Hematopoietic multipotent progenitor cell treated with erythropoietin and hydrocortisone succinate and interleukin-3 and kit ligand, for 4 days (in vitro differentiated cells): ENCODE measurements at regions not wholly inside any gene's neighbourhood (a gene's known extent, or its start where the extent isn't known, plus 50 kb on each side); places are given as distances from the start of the nearest gene placed in this dataset.

Experiments used
- DNase-seq: peaks from one replicate; pipeline ENCODE4 v3.0.0-alpha.2; 2015

GRCh38 chr5:153147891-153148623, 342.4 kb upstream of the GRIA1 start:
- DNase-seq, result peak; percentile 48

- DNase-seq, result no peak
Observed at GRCh38 chr5:153148624-153148976, 341.9 kb upstream of the GRIA1 start.

DNA sequence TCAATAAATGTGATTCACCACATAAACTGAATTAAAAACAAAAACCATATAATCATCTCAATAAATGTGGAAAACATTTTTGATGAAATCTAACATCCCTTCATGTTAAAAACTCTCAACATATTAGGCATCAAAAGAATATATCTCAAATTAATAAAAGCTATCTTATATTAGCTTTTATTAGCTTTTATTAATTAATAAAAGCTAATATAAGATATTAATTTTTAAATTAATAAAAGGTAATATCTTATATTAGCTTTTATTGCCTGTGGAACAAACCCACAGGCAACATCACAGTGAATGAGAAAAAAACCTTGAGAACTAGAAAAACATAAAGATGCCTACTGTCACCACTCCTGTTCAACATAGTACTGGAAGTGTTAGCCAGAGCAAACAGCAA, 338.9 kb upstream of the GRIA1 start:
- DNase-seq, result no peak

GRCh38 chr5:153153086-153153485, 337.4 kb upstream of the GRIA1 start:
- DNase-seq, result no peak

- no peak for DNase-seq
Observed at GRCh38 chr5:153157156-153157555, 333.3 kb upstream of the GRIA1 start.

DNA sequence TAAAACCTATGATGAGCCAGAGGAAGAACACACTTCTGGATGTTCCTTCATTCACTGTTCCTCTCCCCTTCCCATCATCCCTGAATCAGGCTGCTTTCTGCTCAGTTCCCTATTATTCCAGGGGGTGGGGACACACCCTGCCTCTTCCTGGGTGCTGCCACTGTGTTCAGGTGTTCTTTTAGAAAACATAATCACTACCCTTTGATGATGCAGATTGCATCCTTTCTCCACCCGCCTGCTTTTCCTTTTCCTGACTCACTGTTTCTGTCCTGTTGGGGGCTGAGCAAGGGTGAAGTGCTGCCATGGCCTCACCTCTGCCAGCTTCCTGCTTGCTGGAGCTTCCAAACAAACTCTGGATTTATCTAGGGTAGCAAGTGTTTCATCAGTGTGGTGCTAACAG, 331.9 kb upstream of the GRIA1 start:
- DNase-seq, result no peak

DNA sequence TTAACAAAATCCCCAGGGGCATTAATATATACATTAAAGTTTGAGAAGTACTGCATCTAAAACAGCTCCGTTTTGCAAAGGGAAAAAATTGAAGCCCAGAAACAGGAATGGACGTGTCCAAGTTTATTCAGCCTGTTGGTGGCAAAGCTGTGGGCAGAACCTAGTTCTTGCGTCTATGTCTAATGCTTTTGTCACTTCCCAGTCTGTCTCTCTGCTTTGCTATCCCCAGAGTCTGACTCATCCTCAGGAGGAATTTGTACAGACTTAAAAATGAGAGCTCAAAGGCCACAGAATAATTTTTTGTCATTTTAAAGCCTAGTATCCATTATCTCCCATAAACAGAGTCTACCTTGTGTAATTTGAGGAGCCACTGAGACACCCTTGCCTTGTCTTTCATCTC, 330.9 kb upstream of the GRIA1 start:
- no peak for DNase-seq

DNA sequence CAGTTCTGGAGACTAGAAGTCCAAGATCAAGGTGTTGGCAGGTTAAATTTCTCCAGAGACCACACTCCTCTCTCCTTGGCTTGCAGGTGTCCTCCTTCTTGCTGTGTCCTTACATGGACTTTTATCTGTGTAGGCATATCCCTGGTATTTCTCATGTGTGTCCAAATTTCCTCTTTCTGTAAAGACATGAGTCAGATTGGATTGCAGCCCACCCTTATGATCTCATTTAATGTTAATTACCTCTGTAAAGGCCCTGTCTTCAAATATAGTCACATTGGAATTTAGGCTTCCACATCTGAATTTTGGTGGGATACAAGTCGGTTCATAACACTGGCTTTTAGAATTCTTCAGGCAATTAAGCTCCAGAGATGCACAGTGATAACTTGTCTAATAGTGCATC, 322.2 kb upstream of the GRIA1 start:
- DNase-seq, result no peak

- no peak for DNase-seq
Observed at GRCh38 chr5:153187503-153187902, 303.0 kb upstream of the GRIA1 start.

DNA sequence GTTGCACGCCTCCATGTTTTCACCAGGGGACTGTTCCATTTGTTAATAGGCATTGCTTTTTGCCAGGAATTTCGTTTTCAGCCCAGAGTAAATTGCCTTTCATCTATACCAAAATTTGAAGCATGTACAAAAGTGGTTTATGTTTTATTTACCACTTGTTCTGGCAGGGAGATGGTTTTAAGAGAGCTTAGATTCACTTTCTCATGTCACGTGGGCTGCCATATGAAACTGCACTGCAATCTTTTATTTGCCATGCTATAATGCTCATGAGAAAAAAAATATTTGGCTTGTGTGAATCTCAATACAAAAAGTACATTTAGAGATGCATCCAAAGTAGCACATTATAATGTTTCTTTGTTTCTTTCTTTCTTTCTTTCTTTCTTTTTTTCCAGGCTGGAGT, 284.1 kb upstream of the GRIA1 start:
- no peak for DNase-seq

DNA sequence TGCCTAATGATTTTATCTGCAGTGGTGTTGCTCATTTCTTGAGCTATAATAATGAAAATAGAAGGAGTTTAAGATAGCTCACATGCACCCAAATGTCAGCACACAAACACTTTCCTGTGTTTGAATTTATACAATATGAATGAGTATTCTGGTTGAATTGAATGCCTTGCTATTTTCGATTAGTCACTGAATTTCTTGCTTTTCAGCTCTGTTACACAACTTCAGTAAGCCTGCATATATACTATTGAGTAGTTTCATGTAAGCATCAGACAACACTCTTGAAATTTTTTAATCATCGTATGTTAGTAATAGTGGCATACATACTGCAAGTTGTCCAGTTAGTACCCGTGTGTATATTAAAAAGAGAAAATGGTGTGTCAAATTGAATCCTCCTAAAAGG, 281.5 kb upstream of the GRIA1 start:
- DNase-seq, result no peak

DNA sequence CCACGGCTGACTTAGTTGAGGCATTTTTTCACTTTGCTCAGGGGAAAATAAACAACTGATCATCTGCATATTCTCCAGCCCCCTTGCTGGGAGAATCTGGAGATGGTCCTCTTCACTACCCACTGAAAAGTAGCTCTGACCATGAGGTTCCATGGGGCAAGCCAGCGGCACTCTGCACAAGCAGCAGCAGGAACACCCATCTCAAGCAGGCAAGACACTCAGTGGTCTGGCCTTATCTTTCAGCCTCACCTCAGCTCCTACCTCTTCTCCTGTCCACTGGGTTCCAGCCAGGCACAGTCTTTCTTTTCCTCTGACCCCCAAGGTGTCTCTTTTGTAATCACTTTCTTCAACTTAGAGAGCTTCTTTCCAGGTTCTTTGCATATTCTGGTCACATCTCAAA, 280.8 kb upstream of the GRIA1 start:
- no peak for DNase-seq

DNA sequence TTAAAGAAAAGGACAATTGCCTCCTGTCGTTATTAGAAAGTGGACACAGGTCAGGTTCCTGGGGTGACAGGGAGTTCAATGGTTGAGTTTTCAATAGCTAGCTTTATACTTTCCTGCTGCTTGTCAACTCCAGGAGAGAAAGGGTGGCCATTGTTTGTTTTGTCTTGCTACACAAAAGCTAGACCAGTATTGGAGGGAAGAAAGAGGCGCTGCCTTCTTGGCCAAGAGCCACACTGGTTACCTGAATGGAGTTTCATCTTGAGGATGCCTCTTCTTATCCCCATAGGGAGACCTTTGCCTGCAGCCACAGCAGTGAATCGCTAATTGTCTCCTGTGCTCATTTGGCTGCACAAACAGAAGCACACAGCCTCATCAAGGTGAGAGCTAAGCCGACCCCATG, 279.4 kb upstream of the GRIA1 start:
- no peak for DNase-seq

GRCh38 chr5:153212471-153212870, 278.0 kb upstream of the GRIA1 start:
- no peak for DNase-seq

DNA sequence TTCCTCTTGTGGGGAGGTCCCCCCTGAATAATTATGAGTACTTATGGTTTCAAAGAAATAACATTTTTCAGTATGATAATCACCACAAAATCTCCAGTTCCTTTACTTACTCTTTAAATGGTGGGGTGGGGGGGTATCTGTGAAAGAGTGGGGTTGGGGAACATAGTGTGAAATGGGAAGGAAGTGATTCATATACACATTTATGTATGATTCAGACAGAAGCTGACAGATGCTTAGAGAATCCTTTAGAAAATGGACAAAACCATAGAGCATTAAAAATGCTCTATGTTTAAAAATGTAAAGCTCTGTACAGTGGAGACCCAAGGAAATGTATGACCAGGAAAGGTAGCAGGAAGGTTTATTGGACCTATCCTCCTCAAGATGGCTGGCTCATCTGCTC, 267.5 kb upstream of the GRIA1 start:
- DNase-seq, result no peak

DNA sequence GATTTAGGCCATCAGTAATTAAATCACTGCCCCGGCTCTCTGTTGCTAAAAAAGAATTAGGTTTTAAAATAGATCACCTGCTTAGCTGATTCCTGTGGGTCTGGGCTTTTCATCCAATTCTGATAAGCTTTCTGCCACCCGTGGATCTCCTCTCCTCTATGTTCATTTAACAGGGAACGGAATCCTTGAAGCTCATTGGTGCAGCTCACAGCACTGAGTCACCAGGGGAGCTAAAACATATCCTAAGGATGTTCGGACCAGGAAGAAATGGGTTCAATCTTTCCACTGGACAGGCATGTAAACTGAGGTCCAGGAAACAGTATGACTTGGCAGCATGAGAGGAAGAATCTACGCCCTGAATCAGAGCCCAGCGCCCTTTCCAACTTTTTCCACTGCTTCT, 267.1 kb upstream of the GRIA1 start:
- DNase-seq, result no peak

DNA sequence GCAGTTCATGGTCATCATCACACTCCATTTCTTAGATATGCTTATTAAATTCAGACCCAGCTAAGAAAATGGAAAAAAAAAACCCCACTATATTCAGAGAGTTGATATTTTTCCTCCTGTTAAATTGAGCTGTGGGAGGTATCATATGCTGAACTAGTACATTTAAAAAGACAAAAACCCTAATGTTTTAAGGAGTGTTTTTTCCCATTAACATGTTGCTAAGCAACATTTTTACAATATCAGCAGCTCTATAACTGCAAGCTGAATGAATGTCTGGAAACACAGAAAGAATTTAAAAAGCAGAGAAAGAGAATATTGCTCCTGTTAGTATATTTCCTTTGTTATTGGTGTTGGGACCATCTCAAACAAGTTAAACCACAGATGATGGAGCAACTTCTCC, 265.8 kb upstream of the GRIA1 start:
- DNase-seq, result no peak

DNA sequence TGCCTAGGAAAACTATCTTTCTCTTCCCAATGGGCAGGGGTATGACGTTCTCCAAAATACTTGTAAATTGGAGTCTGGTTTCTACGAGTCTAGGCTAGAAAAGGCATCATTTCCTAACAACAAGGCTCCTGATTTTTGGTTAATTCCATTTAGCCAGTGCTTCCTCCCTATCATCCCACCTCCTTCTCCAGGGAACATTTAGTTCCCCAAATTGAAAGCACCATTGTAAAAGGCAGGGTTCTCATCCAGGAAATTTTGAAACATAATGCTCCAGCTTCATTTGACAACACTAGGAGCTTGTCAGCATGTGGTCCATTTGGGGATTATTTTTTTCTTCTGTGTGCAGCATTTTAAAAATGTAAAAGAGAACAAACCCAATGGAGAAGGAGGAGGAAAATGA, 256.5 kb upstream of the GRIA1 start:
- DNase-seq, result no peak

GRCh38 chr5:153236319-153236718, 254.2 kb upstream of the GRIA1 start:
- DNase-seq, result no peak

DNA sequence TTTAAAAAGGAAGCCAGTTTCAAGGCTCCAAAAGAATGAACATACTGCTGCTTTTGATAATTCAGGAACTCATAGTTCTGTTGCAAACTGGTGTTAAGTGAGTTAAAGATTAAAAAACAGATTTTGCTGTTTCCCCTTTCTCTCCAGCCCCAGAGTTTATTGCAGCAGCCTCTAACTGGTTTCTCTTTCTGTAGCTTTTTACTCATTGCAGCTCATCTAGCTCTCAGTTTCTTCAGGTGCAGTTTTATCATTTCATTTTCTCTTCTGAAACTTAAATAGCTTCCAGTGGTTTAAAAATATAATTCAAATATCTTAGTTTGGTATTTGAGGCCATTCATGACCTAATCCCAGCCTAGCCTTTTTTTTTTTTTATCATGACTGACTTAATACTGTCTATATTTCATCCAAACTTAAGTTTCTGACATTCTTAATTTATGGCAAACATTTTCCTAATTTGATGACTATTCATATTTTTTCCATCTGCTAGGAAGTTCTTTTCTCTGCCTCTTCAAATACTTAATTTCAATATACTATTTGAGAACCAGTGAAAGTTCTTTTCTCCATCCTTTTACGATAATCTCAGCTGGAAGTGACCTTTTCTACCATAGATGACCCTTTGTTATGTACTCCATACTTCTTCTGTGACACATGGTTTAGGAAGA, 252.7 kb upstream of the GRIA1 start:
- DNase-seq, result no peak

DNA sequence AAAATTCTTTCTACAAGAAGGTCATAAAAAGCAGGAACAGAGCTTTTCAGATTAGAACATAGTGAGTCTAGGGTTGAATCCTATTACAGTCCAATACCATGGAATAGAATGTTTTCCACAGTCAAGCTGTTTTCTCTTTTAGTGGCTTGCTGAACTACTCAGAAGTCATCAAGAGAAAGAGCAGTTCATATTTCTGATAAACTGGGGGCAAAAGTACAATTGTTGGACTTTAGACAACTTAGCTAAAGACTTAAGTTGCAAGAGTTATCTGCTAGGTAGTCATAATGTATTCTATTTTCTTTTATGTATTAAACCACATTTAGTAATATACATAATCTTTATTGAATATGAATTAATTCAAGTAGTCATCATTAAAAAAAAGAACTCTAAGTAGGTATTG, 233.1 kb upstream of the GRIA1 start:
- DNase-seq, result no peak

GRCh38 chr5:153258469-153258868, 232.0 kb upstream of the GRIA1 start:
- DNase-seq, result no peak

- DNase-seq, result no peak
Observed at GRCh38 chr5:153267506-153267905, 223.0 kb upstream of the GRIA1 start.

DNA sequence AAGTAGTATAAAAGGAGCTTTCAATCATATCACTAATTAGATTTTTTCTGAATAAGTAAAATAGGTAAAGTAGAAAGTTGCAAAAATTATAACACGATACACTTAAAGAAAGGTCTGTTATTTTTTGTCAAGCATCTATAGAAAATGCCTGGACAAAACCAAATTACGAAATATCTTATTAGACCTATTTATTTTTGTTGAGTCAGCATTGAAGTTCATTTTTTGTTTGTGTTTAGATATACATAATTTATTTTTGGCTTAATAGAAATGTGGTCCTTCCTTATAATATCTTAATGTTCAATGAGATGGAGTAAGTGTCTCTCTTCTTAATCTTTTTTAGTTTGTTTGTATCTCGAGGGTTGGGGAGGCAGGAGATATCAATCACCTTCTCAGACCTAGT, 214.8 kb upstream of the GRIA1 start:
- DNase-seq, result no peak

- DNase-seq, result peak; percentile 62
Observed at GRCh38 chr5:153276151-153276550, 214.3 kb upstream of the GRIA1 start.
